HCT116 (cell line): ENCODE measurements at regions not wholly inside any gene's neighbourhood (a gene's known extent, or its start where the extent isn't known, plus 50 kb on each side); places are given as distances from the start of the nearest gene placed in this dataset.

Experiments used
- ATAC-seq: fragments of 200-7000 bp; cut with Tn5 transposase; 2 replicates; pipeline ENCODE4 v1.9.1; 2020; ENCODE audit warnings: mild to moderate bottlenecking, moderate library complexity
- BruUV-seq: library from RNA; stranded (reverse); fragments of 400-500 nt; replicated peaks from 2 replicates; lab custom pipeline; 2021; lab: Mats Ljungman, UMichigan
- CTCF ChIA-PET: fragments of 300-600 bp; sonication (Branson Sonifier 250); formaldehyde crosslinking; loops from one replicate; lab custom pipeline; 2021; ENCODE audit warnings: antibody characterized with exemption; lab: Charles Lee
- POLR2A ChIA-PET: fragments of 300-600, 350-600 bp; sonication (Branson Sonifier 250); formaldehyde crosslinking; loops from one replicate; lab custom pipeline; 2021; ENCODE audit warnings: antibody characterized with exemption; lab: Charles Lee
- RAD21 ChIA-PET, 2 experiments: fragments of 300-600 bp; sonication (Branson Sonifier 250); formaldehyde crosslinking; loops; one replicate each; lab custom pipeline; 2023; ENCODE audit warnings: low total read pairs in 2 of 2; ENCODE audit not compliant: uncharacterized antibody in 2 of 2, unreplicated experiment in 2 of 2, low non-redundant PET in 1 of 2; lab: Charles Lee
- DNase-seq: peaks from one replicate; pipeline ENCODE4 v3.0.0-alpha.2; 2010; ENCODE audit warnings: low read depth, low spot score
- H2AFZ ChIP-seq: fragments of 200-600 bp; shearing (Covaris generic), sonication (generic); 2 replicates; pipeline ENCODE4 v1.6.1; 2017; ENCODE audit warnings: low read depth, mixed run types, mixed read lengths, antibody characterized with exemption, low read length; ENCODE audit not compliant: poor library complexity, severe bottlenecking
- H3K27ac ChIP-seq: 2 replicates; pipeline ENCODE4 v1.5.1; 2012; ENCODE audit warnings: low read depth, low read length
- H3K27me3 ChIP-seq: fragments of 200-600 bp; sonication (generic); 2 replicates; pipeline ENCODE4 v1.6.1; 2016; ENCODE audit warnings: mixed run types, low read length, mixed read lengths; ENCODE audit not compliant: insufficient read depth
- H3K36me3 ChIP-seq, 2 experiments: fragments of 200-500 bp in 1 of 2; fragments of 200-600 bp in 1 of 2; sonication (Bioruptor generic) in 1 of 2; sonication (generic) in 1 of 2; 2 replicates each; pipeline versions ENCODE4 v1.5.1 to v1.6.1; 2014 to 2016; ENCODE audit warnings: low read length in 2 of 2, inconsistent platforms in 1 of 2, mixed read lengths in 1 of 2, mixed run types in 1 of 2; ENCODE audit not compliant: insufficient read depth in 2 of 2, control insufficient read depth in 1 of 2
- H3K4me1 ChIP-seq, 2 experiments: fragments of 200-600 bp in 1 of 2; sonication (generic) in 1 of 2; 2 replicates each; pipeline versions ENCODE4 v1.5.1 to v1.6.1; 2012 to 2017; ENCODE audit warnings: low read length in 2 of 2, inconsistent platforms in 1 of 2, mild to moderate bottlenecking in 1 of 2, mixed read lengths in 1 of 2, mixed run types in 1 of 2, moderate library complexity in 1 of 2; ENCODE audit not compliant: insufficient read depth in 2 of 2, control insufficient read depth in 1 of 2
- H3K4me2 ChIP-seq: fragments of 200-600 bp; sonication (generic); 2 replicates; pipeline ENCODE4 v1.6.1; 2017; ENCODE audit warnings: mixed run types, low read length, mixed read lengths
- H3K4me3 ChIP-seq, 2 experiments: fragments of 200-600 bp in 1 of 2; sonication (generic) in 1 of 2; replicated peaks in 1 of 2; 2 replicates each; pipeline ENCODE4 v1.5.1; 2011 to 2016; ENCODE audit warnings: low read length in 2 of 2, control low read depth in 1 of 2, low read depth in 1 of 2, mild to moderate bottlenecking in 1 of 2, mixed read lengths in 1 of 2, mixed run types in 1 of 2
- H3K79me2 ChIP-seq: fragments of 200-600 bp; sonication (generic); 2 replicates; pipeline ENCODE4 v1.6.1; 2017; ENCODE audit warnings: mild to moderate bottlenecking, mixed run types, low read length, moderate library complexity, mixed read lengths; ENCODE audit not compliant: insufficient read depth
- H3K9ac ChIP-seq: fragments of 200-600 bp; sonication (generic); 2 replicates; pipeline ENCODE4 v1.6.1; 2016; ENCODE audit warnings: low read length, mixed read lengths
- H3K9me2 ChIP-seq: fragments of 200-600 bp; sonication (generic), shearing (Covaris generic); 2 replicates; pipeline ENCODE4 v1.6.1; 2017; ENCODE audit warnings: mixed run types, mild to moderate bottlenecking, moderate library complexity; ENCODE audit not compliant: insufficient read depth
- H3K9me3 ChIP-seq, 2 experiments: fragments of 200-500 bp in 1 of 2; fragments of 200-600 bp in 1 of 2; sonication (Bioruptor generic) in 1 of 2; sonication (generic) in 1 of 2; 2 replicates each; pipeline ENCODE4 v1.6.1; 2014 to 2017; ENCODE audit warnings: low read length in 2 of 2, mixed read lengths in 2 of 2, inconsistent platforms in 1 of 2, low read depth in 1 of 2, mild to moderate bottlenecking in 1 of 2, mixed run types in 1 of 2, moderate library complexity in 1 of 2; ENCODE audit not compliant: control insufficient read depth in 1 of 2, insufficient read depth in 1 of 2
- H4K20me1 ChIP-seq: fragments of 200-600 bp; sonication (generic), shearing (Covaris generic); 2 replicates; pipeline ENCODE4 v1.6.1; 2017; ENCODE audit warnings: mixed run types, mild to moderate bottlenecking, moderate library complexity; ENCODE audit not compliant: insufficient read depth
- ATF3 ChIP-seq: IDR thresholded peaks from 2 replicates; pipeline ENCODE4 v1.6.1; 2012
- CTCF ChIP-seq, 3 experiments: fragments of 200-600 bp in 1 of 3; sonication (generic) in 1 of 3; IDR thresholded peaks in 2 of 3; conservative IDR thresholded peaks in 1 of 3; 2 replicates each; pipeline ENCODE4 v1.5.1; 2012 to 2017; ENCODE audit warnings: low read depth in 2 of 3, low read length in 2 of 3, antibody characterized with exemption in 1 of 3, borderline replicate concordance in 1 of 3, control low read depth in 1 of 3, mild to moderate bottlenecking in 1 of 3, mixed read lengths in 1 of 3, mixed run types in 1 of 3, moderate library complexity in 1 of 3; ENCODE audit not compliant: insufficient read depth in 1 of 3
- EGR1 ChIP-seq: IDR thresholded peaks from 2 replicates; pipeline ENCODE4 v1.6.1; 2012; ENCODE audit warnings: low read depth
- ELF1 ChIP-seq: IDR thresholded peaks from 2 replicates; pipeline ENCODE4 v1.6.1; 2012; ENCODE audit warnings: low read depth, borderline replicate concordance
- EZH2 ChIP-seq: fragments of 200-600 bp; sonication (generic); IDR thresholded peaks from 2 replicates; pipeline ENCODE4 v1.6.1; 2017; ENCODE audit warnings: antibody characterized with exemption, mixed run types
- EZH2phosphoT487 ChIP-seq: fragments of 200-600 bp; IDR thresholded peaks from 2 replicates; pipeline ENCODE4 v1.6.1; 2018; ENCODE audit warnings: antibody characterized with exemption, borderline replicate concordance
- FOSL1 ChIP-seq: IDR thresholded peaks from 2 replicates; pipeline ENCODE4 v1.6.1; 2012; ENCODE audit warnings: low read depth
- JUND ChIP-seq: IDR thresholded peaks from 2 replicates; pipeline ENCODE4 v1.6.1; 2012
- POLR2A ChIP-seq: IDR thresholded peaks from 2 replicates; pipeline ENCODE4 v1.7.0; 2011; ENCODE audit warnings: borderline replicate concordance; ENCODE audit not compliant: insufficient read depth, insufficient read length; ENCODE audit errors: extremely low read depth
- POLR2AphosphoS5 ChIP-seq: IDR thresholded peaks from 2 replicates; pipeline ENCODE4 v1.6.1; 2011; ENCODE audit warnings: mild to moderate bottlenecking, low read depth, low read length, moderate library complexity
- REST ChIP-seq: IDR thresholded peaks from 2 replicates; pipeline ENCODE4 v1.6.1; 2012; ENCODE audit warnings: low read depth
- SP1 ChIP-seq: IDR thresholded peaks from 2 replicates; pipeline ENCODE4 v1.6.1; 2012; ENCODE audit warnings: low read depth
- SRF ChIP-seq: IDR thresholded peaks from 2 replicates; pipeline ENCODE4 v1.6.1; 2012; ENCODE audit warnings: low read depth
- TCF7L2 ChIP-seq: IDR thresholded peaks from 2 replicates; pipeline ENCODE4 v1.7.0; 2011; ENCODE audit warnings: borderline replicate concordance, inconsistent platforms; ENCODE audit not compliant: insufficient read depth, insufficient read length; ENCODE audit errors: extremely low read depth
- intact Hi-C: fragments of 100-400 bp; cut with micrococcal nuclease; formaldehyde crosslinking; loops from 2 replicates; pipeline ENCODE4 v1.10.0; 2022

- Histone ChIP-seq H3K9me3 (no peaks in the 10 kb centered on the region), H3K27me3 (no peaks in the 10 kb centered on the region), H3K4me2 (no peak overlapping the region), H3K79me2 (no peaks in the 10 kb centered on the region), H3K9me2 (no peaks in the 10 kb centered on the region), H3K4me1 (no peaks in the 10 kb centered on the region), H2AFZ (no peak overlapping the region), H4K20me1 (no peaks in the 10 kb centered on the region), H3K9ac (no peak overlapping the region), H3K36me3 (no peaks in the 10 kb centered on the region), H3K27ac (no peak overlapping the region), H3K4me3 (no peak overlapping the region)
- TF ChIP-seq FOSL1 (no peak), ELF1 (no peak), SP1 (no peak), TCF7L2 (no peak), EZH2phosphoT487 (no peak), EGR1 (no peak)
- BruUV-seq = no TSS peak
- CTCF ChIA-PET = no interaction called here
- RAD21 ChIA-PET = no interaction called here
- intact Hi-C loops = no loop called here
- ATAC-seq = no peak
- no peak for DNase-seq
- POLR2A ChIA-PET = interaction anchor here (1.0 kb wide), 1 partner anchor 10 kb away, joined by 3 read pairs; no protein-coding TSS in a partner anchor
These were observed 1099.9 kb downstream of the PLA2G4A start for GRCh38 chr1:187928696-187929095.

- no peak for DNase-seq
- no peaks in the 10 kb centered on the region for H3K79me2 ChIP-seq
- ChIA-PET POLR2A (no interaction called here), CTCF (no interaction called here), RAD21 (no interaction called here)
- ATAC-seq = no peak
- BruUV-seq = no TSS peak
- H3K4me2 ChIP-seq = no peak overlapping the region
- H3K9me2 ChIP-seq = no peaks in the 10 kb centered on the region
- no peaks in the 10 kb centered on the region for H3K36me3 ChIP-seq
- no peaks in the 10 kb centered on the region for H3K4me1 ChIP-seq
- H3K27me3 ChIP-seq = no peaks in the 10 kb centered on the region
- H2AFZ ChIP-seq = no peak overlapping the region
- H3K9me3 ChIP-seq = no peaks in the 10 kb centered on the region
- no peak for TF ChIP-seq POLR2AphosphoS5
- TF ChIP-seq CTCF (IDR thresholded peaks at IDR 0.05 in 2 of 3, conservative IDR thresholded peaks at IDR 0.05 in 1 of 3; ENCODE audit: borderline replicate concordance in 1 of 3, insufficient read depth in 1 of 3, low read depth in 2 of 3, low read length in 2 of 3) = no peak
- TF ChIP-seq SRF = no peak
- TF ChIP-seq EZH2 = no peak
- no peak for TF ChIP-seq ATF3
- TF ChIP-seq POLR2A = no peak
- TF ChIP-seq REST = no peak
- TF ChIP-seq JUND = no peak
- no peak overlapping the region for H3K9ac ChIP-seq
- H4K20me1 ChIP-seq = no peaks in the 10 kb centered on the region
- no peak overlapping the region for H3K4me3 ChIP-seq
- H3K27ac ChIP-seq = no peak overlapping the region
- intact Hi-C loops = no loop called here
These were observed 1103.0 kb downstream of the PLA2G4A start for GRCh38 chr1:187931776-187932175.
